ENCODE measurements at regions not wholly inside any gene's neighbourhood (a gene's known extent, or its start where the extent isn't known, plus 50 kb on each side); places are given as distances from the start of the nearest gene placed in this dataset.
"Not testable (repeated sequence)": the region's sequence is repeated elsewhere in the genome, so short reads cannot be mapped to it uniquely, and the experiment has no call there.

DNA sequence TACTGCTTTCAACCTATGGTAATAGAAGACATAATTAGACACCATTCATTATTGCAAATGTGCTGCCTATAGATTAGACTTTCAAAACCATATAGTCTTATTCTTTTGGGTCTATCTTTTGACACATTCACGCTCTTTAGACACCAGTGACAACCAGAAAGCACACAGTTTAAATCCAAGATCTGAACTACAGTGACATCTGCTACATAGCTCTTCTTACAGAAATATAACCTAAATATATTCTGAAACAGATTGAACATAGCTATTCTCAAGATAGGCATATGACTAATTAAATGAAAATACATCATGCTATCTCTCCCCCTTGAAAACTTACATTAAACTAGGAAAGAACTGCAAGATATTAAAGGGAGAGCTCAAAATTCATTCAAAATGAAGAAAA is 514.2 kb upstream of the SLITRK6 start:
- TF ChIP-seq, protein P1, sequence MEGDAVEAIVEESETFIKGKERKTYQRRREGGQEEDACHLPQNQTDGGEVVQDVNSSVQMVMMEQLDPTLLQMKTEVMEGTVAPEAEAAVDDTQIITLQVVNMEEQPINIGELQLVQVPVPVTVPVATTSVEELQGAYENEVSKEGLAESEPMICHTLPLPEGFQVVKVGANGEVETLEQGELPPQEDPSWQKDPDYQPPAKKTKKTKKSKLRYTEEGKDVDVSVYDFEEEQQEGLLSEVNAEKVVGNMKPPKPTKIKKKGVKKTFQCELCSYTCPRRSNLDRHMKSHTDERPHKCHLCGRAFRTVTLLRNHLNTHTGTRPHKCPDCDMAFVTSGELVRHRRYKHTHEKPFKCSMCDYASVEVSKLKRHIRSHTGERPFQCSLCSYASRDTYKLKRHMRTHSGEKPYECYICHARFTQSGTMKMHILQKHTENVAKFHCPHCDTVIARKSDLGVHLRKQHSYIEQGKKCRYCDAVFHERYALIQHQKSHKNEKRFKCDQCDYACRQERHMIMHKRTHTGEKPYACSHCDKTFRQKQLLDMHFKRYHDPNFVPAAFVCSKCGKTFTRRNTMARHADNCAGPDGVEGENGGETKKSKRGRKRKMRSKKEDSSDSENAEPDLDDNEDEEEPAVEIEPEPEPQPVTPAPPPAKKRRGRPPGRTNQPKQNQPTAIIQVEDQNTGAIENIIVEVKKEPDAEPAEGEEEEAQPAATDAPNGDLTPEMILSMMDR (IDR thresholded peaks at IDR 0.05), result no peak
- no peak for TF ChIP-seq ZFX (IDR thresholded peaks at IDR 0.05; ENCODE audit: borderline replicate concordance)
- no peak overlapping the region for H3K27ac ChIP-seq

DNA sequence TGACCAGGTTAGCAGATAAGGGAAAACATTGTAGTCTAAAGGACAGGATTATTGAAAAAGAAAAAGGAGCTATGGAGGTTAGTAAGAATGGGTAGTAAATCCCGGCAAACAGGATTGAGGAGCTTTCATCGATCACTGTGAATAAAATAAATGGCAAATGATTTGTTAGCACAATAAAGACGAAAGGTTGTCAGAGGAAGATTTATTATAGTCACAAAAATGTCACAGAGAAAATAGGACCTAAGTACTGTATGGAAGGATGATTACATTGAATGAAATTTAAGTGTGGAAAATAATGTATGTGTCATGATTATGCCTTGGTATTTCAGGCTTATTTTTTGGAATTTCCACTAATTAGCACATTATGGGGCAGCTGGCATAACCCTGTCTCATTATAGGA is 519.2 kb upstream of the SLITRK6 start:
- no peak overlapping the region for H3K27ac ChIP-seq
- TF ChIP-seq, protein P1 (IDR thresholded peaks at IDR 0.05), result no peak
- TF ChIP-seq ZFX (IDR thresholded peaks at IDR 0.05; ENCODE audit: borderline replicate concordance), result no peak

DNA sequence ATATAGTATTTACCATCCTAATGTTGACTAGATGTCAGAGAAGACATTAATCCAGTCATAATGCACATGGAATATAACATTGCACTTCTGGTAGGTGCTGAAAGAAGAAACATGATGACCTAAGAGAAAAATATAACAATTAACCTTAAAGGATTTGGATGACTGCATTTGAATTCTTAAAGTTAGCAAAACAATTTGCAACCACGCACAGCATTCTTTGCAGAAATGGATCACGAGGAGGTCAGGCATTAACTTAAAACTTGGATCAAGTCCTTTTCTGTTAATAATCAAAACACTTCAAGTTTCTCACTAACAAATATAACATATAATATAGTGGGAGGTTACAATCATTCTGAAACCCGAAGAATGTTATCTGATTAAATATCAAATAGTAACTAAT is 525.0 kb upstream of the SLITRK6 start:
- no peak overlapping the region for H3K27ac ChIP-seq
- no peak for TF ChIP-seq ZFX (IDR thresholded peaks at IDR 0.05; ENCODE audit: borderline replicate concordance)

DNA sequence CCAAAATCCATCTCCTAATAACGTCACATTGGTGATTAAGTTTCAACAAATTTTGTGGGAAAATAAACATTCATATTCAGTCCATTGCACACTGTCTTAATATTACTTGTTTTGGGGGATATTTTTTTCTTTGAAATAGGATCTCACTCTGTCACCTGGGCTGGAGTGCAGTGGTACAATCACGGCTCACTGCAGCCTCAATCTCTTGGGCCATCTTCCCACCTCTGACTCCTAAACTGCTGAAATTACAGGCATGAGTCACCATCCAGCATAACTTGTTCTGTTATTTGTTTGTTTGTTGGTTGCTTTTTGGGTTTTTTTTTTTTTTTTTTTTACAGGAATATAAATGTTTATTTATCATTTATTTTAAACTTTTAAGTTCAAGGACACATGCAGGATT is 556.1 kb upstream of the SLITRK6 start:
- no peak overlapping the region for H3K27ac ChIP-seq
- no peak for TF ChIP-seq ZFX (IDR thresholded peaks at IDR 0.05; ENCODE audit: borderline replicate concordance)
- TF ChIP-seq, protein P1 (IDR thresholded peaks at IDR 0.05), result no peak

DNA sequence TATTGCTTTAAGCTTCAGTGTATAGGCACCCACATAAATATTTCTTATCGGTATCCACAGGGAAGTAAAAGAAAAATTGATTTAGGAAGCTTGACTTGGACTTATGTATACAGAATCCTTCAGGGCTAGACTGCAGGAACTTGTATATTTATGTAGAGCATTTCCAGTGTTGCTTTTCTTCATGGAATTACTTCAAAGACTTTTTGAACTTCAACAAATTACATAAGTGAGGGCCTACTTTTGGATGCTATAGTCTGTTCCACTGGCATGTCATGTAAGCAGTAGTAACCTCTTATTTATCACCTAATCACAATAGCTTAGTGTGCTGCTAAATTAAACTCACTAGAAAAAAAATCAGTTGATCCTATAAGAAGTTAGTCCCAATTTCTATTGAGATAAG is 557.9 kb upstream of the SLITRK6 start:
- TF ChIP-seq, protein P1 (IDR thresholded peaks at IDR 0.05), result no peak
- TF ChIP-seq ZFX (IDR thresholded peaks at IDR 0.05; ENCODE audit: borderline replicate concordance), result no peak
- no peak overlapping the region for H3K27ac ChIP-seq

DNA sequence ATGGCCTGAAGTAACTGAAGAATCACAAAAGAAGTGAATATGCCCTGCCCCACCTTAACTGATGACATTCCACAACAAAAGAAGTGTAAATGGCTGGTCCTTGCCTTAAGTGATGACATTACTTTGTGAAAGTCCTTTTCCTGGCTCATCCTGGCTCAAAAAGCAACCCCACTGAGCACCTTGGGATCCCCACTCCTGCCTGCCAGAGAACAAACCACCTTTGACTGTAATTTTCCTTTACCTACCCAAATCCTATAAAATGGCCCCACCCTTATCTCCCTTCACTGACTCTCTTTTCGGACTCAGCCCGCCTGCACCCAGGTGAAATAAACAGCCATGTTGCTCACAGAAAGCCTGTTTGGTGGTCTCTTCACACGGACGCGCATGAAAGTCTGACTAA is 564.5 kb upstream of the SLITRK6 start:
- not testable (repeated sequence) for H3K27ac ChIP-seq

DNA sequence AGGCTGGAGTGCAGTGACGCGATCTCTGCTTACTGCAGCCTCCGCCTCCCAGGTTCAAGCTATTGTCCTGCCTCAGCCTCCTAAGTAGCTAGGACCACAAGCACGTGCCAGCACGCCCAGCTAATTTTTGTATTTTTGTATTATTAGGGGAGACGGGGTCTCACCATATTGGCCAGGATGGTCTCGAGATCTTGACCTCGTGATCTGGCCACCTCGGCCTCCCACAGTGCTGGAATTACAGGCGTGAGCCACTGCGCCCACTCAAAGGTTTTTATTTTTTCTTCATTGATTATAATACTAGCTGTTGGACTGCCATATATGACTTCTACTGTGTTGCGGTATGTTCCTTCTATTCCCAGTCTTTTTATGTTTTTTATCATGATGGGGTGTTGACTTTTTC is 569.7 kb upstream of the SLITRK6 start:
- no peak for TF ChIP-seq ZFX (IDR thresholded peaks at IDR 0.05; ENCODE audit: borderline replicate concordance)
- TF ChIP-seq, protein P1 (IDR thresholded peaks at IDR 0.05), result no peak

DNA sequence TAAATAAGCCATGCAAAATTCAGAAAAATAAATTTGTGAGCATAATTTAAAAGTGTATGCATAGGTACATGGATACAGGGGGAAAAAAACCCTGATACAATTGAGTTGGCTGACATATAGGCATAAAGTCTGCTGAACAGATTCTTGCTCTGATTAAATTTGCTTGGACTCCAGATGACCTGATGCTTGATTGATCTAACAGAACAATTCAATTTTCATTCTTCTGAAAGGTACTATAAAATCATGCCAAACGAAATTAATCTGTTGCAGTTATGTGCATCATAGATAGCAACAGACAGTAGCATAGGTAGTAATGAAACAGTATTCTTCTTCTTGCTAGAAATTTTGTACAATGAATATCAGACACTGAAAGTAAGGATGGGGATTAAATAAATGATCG is 578.2 kb upstream of the SLITRK6 start:
- H3K27ac ChIP-seq, result no peak overlapping the region
- TF ChIP-seq ZFX (IDR thresholded peaks at IDR 0.05; ENCODE audit: borderline replicate concordance), result no peak
- TF ChIP-seq, protein P1 (IDR thresholded peaks at IDR 0.05), result no peak

More for the DNA sequence above, 569.7 kb upstream of the SLITRK6 start:
- no peak overlapping the region for H3K27ac ChIP-seq

Data from 22Rv1 (cell line).